Stimulated activated CD8-positive, alpha-beta memory T cell treated with anti-CD3 and anti-CD28 coated beads, Interleukin-4, amount 100 ng/mL, for 48 hours (primary cell): ENCODE measurements at regions not wholly inside any gene's neighbourhood (a gene's known extent, or its start where the extent isn't known, plus 50 kb on each side); places are given as distances from the start of the nearest gene placed in this dataset.

ENCODE experiments used
- DNase-seq: peaks from one replicate; pipeline ENCODE4 v3.0.0-alpha.2; 2020

GRCh38 chr18:4636967-4637366 lies 181.9 kb upstream of the DLGAP1 start:
- no peak for DNase-seq

- DNase-seq, result no peak
These were observed 176.1 kb upstream of the DLGAP1 start for GRCh38 chr18:4631239-4631638.

GRCh38 chr18:4605212-4605611 lies 150.1 kb upstream of the DLGAP1 start:
- no peak for DNase-seq

- no peak for DNase-seq
These were observed 148.8 kb upstream of the DLGAP1 start for GRCh38 chr18:4603955-4604354.

GRCh38 chr18:4599312-4599711 lies 144.2 kb upstream of the DLGAP1 start:
- no peak for DNase-seq

- no peak for DNase-seq
These were observed 142.2 kb upstream of the DLGAP1 start for GRCh38 chr18:4597301-4597700.

- no peak for DNase-seq
These were observed 138.8 kb upstream of the DLGAP1 start for GRCh38 chr18:4593895-4594294.

- no peak for DNase-seq
These were observed 138.4 kb upstream of the DLGAP1 start for GRCh38 chr18:4593459-4593858.

GRCh38 chr18:4589056-4589800 lies 134.1 kb upstream of the DLGAP1 start:
- no peak for DNase-seq

- DNase-seq, result no peak
These were observed 132.1 kb upstream of the DLGAP1 start for GRCh38 chr18:4587204-4587603.

- no peak for DNase-seq
These were observed 131.6 kb upstream of the DLGAP1 start for GRCh38 chr18:4586731-4587130.

- no peak for DNase-seq
These were observed 127.6 kb upstream of the DLGAP1 start for GRCh38 chr18:4582431-4583335.

GRCh38 chr18:4581966-4582365 lies 126.9 kb upstream of the DLGAP1 start:
- no peak for DNase-seq

GRCh38 chr18:4578449-4578848 lies 123.3 kb upstream of the DLGAP1 start:
- DNase-seq, result no peak

GRCh38 chr18:4573735-4574134 lies 118.6 kb upstream of the DLGAP1 start:
- DNase-seq, result no peak

GRCh38 chr18:4557502-4557901 lies 102.4 kb upstream of the DLGAP1 start:
- no peak for DNase-seq

- DNase-seq, result no peak
These were observed 95.9 kb upstream of the DLGAP1 start for GRCh38 chr18:4551001-4551360.

GRCh38 chr18:4549164-4549872 lies 94.2 kb upstream of the DLGAP1 start:
- no peak for DNase-seq

- no peak for DNase-seq
These were observed 92.0 kb upstream of the DLGAP1 start for GRCh38 chr18:4547126-4547525.

GRCh38 chr18:4544142-4544541 lies 89.0 kb upstream of the DLGAP1 start:
- no peak for DNase-seq

GRCh38 chr18:4543711-4544110 lies 88.6 kb upstream of the DLGAP1 start:
- no peak for DNase-seq

- DNase-seq, result no peak
These were observed 86.5 kb upstream of the DLGAP1 start for GRCh38 chr18:4541588-4541987.

GRCh38 chr18:4536447-4536846 lies 81.3 kb upstream of the DLGAP1 start:
- DNase-seq, result no peak

- no peak for DNase-seq
These were observed 73.3 kb upstream of the DLGAP1 start for GRCh38 chr18:4528405-4528804.
